Activated CD4-positive, alpha-beta T cell treated with anti-CD3 and anti-CD28 coated beads for 36 hours (primary cell): ENCODE measurements at regions not wholly inside any gene's neighbourhood (a gene's known extent, or its start where the extent isn't known, plus 50 kb on each side); places are given as distances from the start of the nearest gene placed in this dataset.
"Not testable (repeated sequence)": the region's sequence is repeated elsewhere in the genome, so short reads cannot be mapped to it uniquely, and the experiment has no call there.

Source experiments
- ATAC-seq: fragments of 200-7000 bp; cut with Tn5 transposase; one replicate; pipeline ENCODE4 v1.10.0; 2021; ENCODE audit warnings: mild to moderate bottlenecking, moderate library complexity
- CTCF ChIA-PET: fragments of 350-600 bp; sonication (Branson Sonifier 250); formaldehyde crosslinking; loops from one replicate; lab custom pipeline; 2021; ENCODE audit warnings: antibody characterized with exemption; lab: Charles Lee
- POLR2A ChIA-PET: fragments of 350-600 bp; sonication (Branson Sonifier 250); formaldehyde crosslinking; loops from one replicate; lab custom pipeline; 2021; ENCODE audit warnings: antibody characterized with exemption, inconsistent platforms; lab: Charles Lee
- DNase-seq: peaks from one replicate; pipeline ENCODE4 v3.0.0-alpha.2; 2020
- H3K27ac Mint-ChIP-seq: one replicate; pipeline ENCODE4 v1.8.0; 2021; ENCODE audit warnings: mixed read lengths
- H3K27me3 Mint-ChIP-seq: one replicate; pipeline ENCODE4 v1.8.0; 2021; ENCODE audit warnings: mixed read lengths
- H3K36me3 Mint-ChIP-seq: one replicate; pipeline ENCODE4 v1.8.0; 2021; ENCODE audit warnings: low read depth, mixed read lengths
- H3K4me1 Mint-ChIP-seq: one replicate; pipeline ENCODE4 v1.8.0; 2021; ENCODE audit warnings: mixed read lengths
- H3K4me3 Mint-ChIP-seq: one replicate; pipeline ENCODE4 v1.8.0; 2021; ENCODE audit warnings: mild to moderate bottlenecking, moderate library complexity, mixed read lengths
- H3K9me3 Mint-ChIP-seq: one replicate; pipeline ENCODE4 v1.8.0; 2021; ENCODE audit warnings: low read depth, mixed read lengths
- intact Hi-C, 2 experiments: fragments of 100-400 bp; cut with DNase I in 1 of 2; cut with micrococcal nuclease in 1 of 2; formaldehyde crosslinking; loops; one replicate each; pipeline versions ENCODE4 v1.14.2 to v1.15.1; 2022 to 2024; cut with DNase I, micrococcal nuclease

DNA sequence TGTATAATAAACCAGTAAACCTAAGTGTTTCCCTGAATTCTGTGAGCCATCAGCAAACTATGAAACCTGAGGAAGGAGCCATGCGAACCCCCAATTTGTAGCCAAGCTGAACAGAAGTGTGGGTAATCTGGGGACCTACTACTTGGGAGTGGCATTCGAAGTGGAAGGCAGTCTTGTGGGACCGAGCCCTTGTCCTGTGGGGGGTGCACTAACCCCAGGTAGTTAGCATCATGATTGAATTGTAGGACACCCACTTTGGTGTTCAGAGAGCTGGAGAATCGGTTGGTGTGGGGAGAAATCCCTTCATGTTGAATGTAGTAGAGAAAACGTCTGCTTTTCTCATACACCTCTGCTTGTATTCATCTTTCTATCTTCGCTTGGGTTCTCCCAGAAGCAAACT, 79.7 kb upstream of the CPHXL start:
- Mint-ChIP-seq H3K36me3 (no peaks in the 10 kb centered on the region), H3K4me1 (no peaks in the 10 kb centered on the region), H3K27ac (no peak overlapping the region), H3K4me3 (no peak overlapping the region), H3K9me3 (no peaks in the 10 kb centered on the region), H3K27me3 (peaks cover 18% of the 10 kb centered on the region)
- intact Hi-C loops: no loop called here
- DNase-seq (no peak), ATAC-seq (no peak)
- CTCF ChIA-PET: no interaction called here
- POLR2A ChIA-PET: no interaction called here

DNA sequence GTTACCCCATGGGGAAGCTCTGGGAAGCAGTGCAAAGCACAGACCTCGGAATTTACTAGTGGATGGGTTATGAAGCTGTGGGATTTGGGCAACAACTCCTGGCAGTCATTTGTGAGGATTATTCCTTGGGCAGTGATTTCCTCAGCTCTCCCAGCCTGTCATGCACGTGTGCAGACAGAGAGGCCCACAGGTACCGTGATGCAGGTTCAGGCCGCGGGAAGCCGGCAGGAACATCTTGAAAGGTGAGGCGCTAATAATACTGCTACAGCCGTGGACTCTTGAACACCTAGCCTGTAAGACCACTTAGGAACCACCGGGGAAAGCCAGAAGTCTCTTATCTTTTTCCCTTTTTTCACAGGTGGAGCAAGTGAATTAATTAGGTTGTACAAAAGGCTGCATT, 80.2 kb upstream of the CPHXL start:
- ATAC-seq (no peak), DNase-seq (no peak)
- H3K27me3 Mint-ChIP-seq: peaks cover 18% of the 10 kb centered on the region
- no peaks in the 10 kb centered on the region for H3K9me3 Mint-ChIP-seq
- H3K36me3 Mint-ChIP-seq: no peaks in the 10 kb centered on the region
- H3K27ac Mint-ChIP-seq: no peak overlapping the region
- POLR2A ChIA-PET: no interaction called here
- intact Hi-C loops: no loop called here
- H3K4me1 Mint-ChIP-seq: no peaks in the 10 kb centered on the region
- CTCF ChIA-PET: no interaction called here
- H3K4me3 Mint-ChIP-seq: no peak overlapping the region

DNA sequence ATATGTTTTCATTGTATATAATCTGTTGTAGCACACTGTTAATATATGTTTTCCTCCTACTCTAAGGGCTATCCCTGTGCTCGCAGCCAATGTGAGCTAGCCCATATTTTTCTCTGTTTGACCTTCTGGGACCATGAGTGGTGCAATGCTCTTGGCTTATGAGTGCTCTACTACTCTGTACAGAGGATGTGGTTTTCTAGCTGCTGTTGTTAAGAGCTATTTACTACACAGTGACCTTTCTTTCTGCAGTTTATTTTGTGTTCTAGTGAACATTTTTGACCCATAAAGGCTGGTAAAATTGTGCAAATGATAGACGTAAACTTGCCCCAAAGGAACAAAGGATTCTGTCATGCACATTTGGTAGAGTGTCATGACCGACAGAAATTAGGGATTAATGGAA, 84.1 kb upstream of the CPHXL start:
- POLR2A ChIA-PET: no interaction called here
- no peaks in the 10 kb centered on the region for H3K4me1 Mint-ChIP-seq
- no peak overlapping the region for H3K27ac Mint-ChIP-seq
- no peak for ATAC-seq
- intact Hi-C loops: no loop called here
- peaks cover 24% of the 10 kb centered on the region for H3K27me3 Mint-ChIP-seq
- CTCF ChIA-PET: no interaction called here
- no peaks in the 10 kb centered on the region for H3K9me3 Mint-ChIP-seq
- H3K4me3 Mint-ChIP-seq: no peak overlapping the region
- no peak for DNase-seq
- H3K36me3 Mint-ChIP-seq: no peaks in the 10 kb centered on the region

DNA sequence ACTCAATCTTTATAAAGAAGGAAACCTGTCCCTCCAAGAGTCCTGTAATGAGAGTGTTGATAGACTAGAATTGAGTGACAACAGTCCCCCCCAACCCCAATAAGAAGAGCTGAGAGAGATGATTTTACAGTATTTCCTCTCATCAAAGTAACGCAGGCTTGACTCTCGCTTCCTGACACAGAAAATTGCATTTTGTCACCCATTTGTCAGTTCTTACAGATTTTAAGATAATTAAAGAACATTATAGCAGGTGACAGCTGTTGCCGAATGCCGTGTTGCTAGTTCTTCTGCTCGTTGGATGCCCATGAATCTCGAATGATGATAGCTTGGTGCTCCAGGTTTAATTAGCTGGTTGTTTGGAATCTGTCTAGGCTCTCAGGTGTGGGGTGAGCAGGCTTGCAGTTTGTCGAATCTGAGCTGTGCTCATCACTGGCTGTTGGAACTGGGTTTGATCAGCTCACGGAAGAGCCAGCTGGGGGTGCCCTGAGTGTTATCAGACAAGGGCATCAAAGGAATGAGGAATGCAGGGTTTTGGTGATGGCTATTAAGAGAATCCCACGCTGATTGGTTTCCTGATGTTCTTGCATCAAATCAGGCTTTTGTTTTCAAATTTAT, 84.8 kb upstream of the CPHXL start:
- POLR2A ChIA-PET: no interaction called here
- intact Hi-C loops: no loop called here
- DNase-seq (no peak), ATAC-seq (no peak)
- Mint-ChIP-seq H3K36me3 (no peaks in the 10 kb centered on the region), H3K9me3 (no peaks in the 10 kb centered on the region), H3K27ac (no peak overlapping the region), H3K27me3 (peaks cover 21% of the 10 kb centered on the region), H3K4me1 (no peaks in the 10 kb centered on the region), H3K4me3 (no peak overlapping the region)
- CTCF ChIA-PET: no interaction called here

DNA sequence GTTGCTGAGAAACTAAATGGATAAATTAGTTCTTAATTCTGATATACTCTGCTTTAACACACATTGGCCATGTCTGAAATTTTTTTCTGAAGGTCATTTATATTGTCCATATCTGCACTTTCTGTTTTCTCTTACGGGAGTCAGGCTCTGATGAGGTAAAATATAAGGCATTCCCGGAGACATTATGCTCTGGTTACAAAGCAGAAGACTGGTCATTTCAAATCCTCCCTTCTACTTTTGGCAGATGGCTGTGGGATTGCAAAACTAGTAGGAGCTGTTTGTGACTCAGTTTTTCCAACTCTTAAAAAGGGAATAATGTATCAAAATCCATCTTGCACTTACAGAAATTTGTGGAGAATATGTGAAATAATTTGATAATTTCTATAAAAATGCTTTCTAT, 92.2 kb upstream of the CPHXL start:
- ATAC-seq (no peak), DNase-seq (no peak)
- H3K27me3 Mint-ChIP-seq: peaks cover 9% of the 10 kb centered on the region
- no peaks in the 10 kb centered on the region for H3K9me3 Mint-ChIP-seq
- H3K4me3 Mint-ChIP-seq: no peak overlapping the region
- H3K36me3 Mint-ChIP-seq: no peaks in the 10 kb centered on the region
- POLR2A ChIA-PET: no interaction called here
- no peak overlapping the region for H3K27ac Mint-ChIP-seq
- CTCF ChIA-PET: no interaction called here
- H3K4me1 Mint-ChIP-seq: no peaks in the 10 kb centered on the region
- intact Hi-C loops: no loop called here

DNA sequence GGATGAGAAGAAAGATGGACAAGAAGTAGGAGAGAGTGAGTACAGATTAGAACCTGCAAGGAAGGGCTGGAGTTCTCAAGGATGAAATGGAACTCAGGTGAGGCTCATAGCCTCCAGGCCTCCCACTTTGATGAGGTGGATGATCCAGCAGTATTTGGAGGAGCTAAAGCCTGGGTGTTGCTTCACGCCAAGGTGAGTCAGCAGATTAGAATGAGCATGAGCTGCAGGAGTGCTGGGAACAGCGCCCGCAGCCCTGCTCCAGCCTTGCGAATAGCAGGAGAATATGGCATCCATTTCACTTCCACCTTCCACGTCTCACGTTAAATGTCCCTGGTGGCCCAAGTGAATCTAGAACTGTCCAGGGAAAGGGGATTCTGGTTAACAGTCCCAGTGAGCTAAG, 94.4 kb upstream of the CPHXL start:
- POLR2A ChIA-PET: no interaction called here

DNA sequence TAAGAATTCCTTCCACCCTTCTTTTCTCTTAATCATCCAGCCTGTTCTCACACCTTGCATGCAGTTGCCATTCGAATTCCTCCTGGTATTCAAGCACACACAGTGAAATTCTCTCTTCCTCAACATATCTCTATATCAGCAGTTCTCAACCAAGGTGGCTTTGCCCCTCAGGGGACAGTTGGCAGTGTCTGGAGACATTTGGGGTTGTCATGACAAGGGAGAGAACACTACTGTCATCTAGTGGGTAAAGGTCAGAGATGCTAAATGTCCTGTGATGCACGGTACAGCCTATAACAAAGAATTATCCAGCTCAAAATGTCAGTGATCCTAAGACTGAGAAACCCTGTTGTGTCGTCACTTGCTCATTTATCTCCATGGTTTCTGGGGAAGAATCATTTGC, 94.8 kb upstream of the CPHXL start:
- DNase-seq (no peak), ATAC-seq (no peak)
- intact Hi-C loops: no loop called here
- CTCF ChIA-PET: interaction anchor here (0.7 kb wide), 1 partner anchor 176 kb away, joined by 3 read pairs; no protein-coding TSS in a partner anchor
- H3K4me3 Mint-ChIP-seq: no peak overlapping the region
- H3K9me3 Mint-ChIP-seq: no peaks in the 10 kb centered on the region
- no peak overlapping the region for H3K27ac Mint-ChIP-seq
- H3K36me3 Mint-ChIP-seq: no peaks in the 10 kb centered on the region
- POLR2A ChIA-PET: no interaction called here
- peaks cover 2% of the 10 kb centered on the region for H3K27me3 Mint-ChIP-seq
- no peaks in the 10 kb centered on the region for H3K4me1 Mint-ChIP-seq

More for the DNA sequence above, 94.4 kb upstream of the CPHXL start:
- no peaks in the 10 kb centered on the region for H3K4me1 Mint-ChIP-seq
- no peaks in the 10 kb centered on the region for H3K36me3 Mint-ChIP-seq
- intact Hi-C loops: no loop called here
- peaks cover 2% of the 10 kb centered on the region for H3K27me3 Mint-ChIP-seq
- DNase-seq: no peak
- no peak for ATAC-seq
- no peak overlapping the region for H3K4me3 Mint-ChIP-seq
- CTCF ChIA-PET: no interaction called here
- no peak overlapping the region for H3K27ac Mint-ChIP-seq
- H3K9me3 Mint-ChIP-seq: no peaks in the 10 kb centered on the region

DNA sequence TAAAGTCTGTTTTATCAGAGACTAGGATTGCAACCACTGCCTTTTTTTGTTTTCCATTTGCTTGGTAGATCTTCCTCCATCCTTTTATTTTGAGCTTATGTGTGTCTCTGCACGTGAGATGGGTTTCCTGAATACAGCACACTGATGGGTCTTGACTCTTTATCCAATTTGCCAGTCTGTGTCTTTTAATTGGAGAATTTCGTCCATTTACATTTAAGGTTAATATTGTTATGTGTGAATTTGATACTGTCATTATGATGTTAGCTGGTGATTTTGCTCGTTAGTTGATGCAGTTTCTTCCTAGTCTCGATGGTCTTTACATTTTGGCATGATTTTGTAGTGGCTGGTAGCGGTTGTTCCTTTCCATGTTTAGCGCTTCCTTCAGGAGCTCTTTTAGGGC, 99.5 kb upstream of the CPHXL start:
- DNase-seq, H3K27ac Mint-ChIP-seq, CTCF ChIA-PET, intact Hi-C loops, H3K4me1 Mint-ChIP-seq, H3K36me3 Mint-ChIP-seq, H3K27me3 Mint-ChIP-seq, POLR2A ChIA-PET, H3K9me3 Mint-ChIP-seq, H3K4me3 Mint-ChIP-seq, ATAC-seq: not testable (repeated sequence)

DNA sequence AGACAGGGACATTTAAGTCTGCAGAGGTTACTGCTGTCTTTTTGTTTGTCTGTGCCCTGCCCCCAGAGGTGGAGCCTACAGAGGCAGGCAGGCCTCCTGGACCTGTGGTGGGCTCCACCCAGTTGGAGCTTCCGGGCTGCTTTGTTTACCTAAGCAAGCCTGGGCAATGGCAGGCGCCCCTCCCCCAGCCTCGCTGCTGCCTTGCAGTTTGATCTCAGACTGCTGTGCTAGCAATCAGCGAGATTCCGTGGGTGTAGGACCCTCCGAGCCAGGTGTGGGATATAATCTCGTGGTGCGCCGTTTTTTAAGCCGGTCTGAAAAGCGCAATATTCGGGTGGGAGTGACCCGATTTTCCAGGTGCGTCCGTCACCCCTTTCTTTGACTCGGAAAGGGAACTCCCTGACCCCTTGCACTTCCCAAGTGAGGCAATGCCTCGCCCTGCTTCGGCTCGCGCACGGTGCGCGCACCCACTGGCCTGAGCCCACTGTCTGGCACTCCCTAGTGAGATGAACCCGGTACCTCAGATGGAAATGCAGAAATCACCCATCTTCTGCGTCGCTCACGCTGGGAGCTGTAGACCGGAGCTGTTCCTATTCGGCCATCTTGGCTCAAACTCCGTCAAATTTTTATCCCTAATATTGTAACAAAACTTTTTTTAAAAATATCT, 101.2 kb upstream of the CPHXL start:
- not testable (repeated sequence) for H3K27me3 Mint-ChIP-seq

DNA sequence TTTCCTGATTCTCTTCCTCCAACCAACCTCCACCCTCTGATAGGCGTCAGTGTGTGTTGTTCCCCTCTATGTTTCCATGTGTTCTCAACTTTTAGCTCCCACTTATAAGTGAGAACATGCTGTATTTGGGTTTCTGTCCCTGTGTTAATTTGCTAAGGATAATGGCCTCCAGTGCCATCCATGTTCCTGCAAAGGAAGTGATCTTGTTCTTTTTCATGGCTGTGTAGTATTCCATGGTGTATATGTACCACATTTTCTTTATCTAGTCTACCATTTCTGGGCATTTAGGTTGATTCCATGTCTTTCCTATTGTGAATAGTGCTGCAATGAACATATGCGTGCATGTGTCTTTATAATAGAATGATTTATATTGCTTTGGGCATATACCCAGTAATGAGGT, 107.1 kb upstream of the CPHXL start:
- H3K4me1 Mint-ChIP-seq, H3K27ac Mint-ChIP-seq, POLR2A ChIA-PET, H3K36me3 Mint-ChIP-seq, H3K4me3 Mint-ChIP-seq, ATAC-seq, DNase-seq, CTCF ChIA-PET, intact Hi-C loops: not testable (repeated sequence)
- Mint-ChIP-seq H3K27me3 (peaks cover 25% of the 10 kb centered on the region), H3K9me3 (peaks cover 25% of the 10 kb centered on the region)

More for the DNA sequence above, 101.2 kb upstream of the CPHXL start:
- H3K4me3 Mint-ChIP-seq, H3K36me3 Mint-ChIP-seq, intact Hi-C loops, ATAC-seq, H3K27ac Mint-ChIP-seq, H3K4me1 Mint-ChIP-seq, POLR2A ChIA-PET, DNase-seq, CTCF ChIA-PET: not testable (repeated sequence)
- H3K9me3 Mint-ChIP-seq: peaks cover 13% of the 10 kb centered on the region

DNA sequence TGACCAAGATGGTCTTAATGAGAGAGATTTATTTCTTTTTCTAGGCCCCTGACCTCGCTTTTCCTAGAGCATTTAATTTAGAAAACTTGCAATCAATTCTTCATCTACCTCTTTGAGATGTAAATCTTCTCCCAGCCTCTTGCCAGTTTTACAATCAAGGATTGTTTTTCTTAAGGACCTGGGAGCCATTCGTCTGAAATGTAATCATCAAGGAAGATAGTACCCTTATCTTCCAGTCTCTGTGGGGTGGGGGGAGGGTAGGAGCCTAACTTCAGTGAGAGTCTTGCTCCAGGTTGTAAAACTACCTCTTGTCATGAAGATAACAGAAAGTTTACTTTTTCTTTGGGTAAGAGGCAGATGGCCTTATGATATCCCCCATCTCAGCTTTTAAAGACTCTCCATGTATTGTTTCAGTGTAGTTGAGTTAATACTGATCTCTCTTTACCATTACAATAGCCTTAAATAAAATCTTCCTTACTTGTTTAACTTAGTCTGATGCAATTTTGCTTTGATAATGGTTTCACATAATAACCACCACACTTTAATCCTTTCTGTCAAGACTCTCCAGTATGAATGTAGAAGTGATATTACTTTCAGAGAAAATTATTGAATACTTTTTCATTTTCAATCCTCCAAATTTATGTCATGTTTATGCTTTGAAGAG, 110.2 kb upstream of the CPHXL start:
- POLR2A ChIA-PET: interaction anchor here (0.8 kb wide), 1 partner anchor 18 kb away, joined by 4 read pairs; no protein-coding TSS in a partner anchor
- H3K27ac Mint-ChIP-seq: no peak overlapping the region
- H3K4me3 Mint-ChIP-seq: no peak overlapping the region
- intact Hi-C loops: no loop called here
- H3K9me3 Mint-ChIP-seq: peaks cover 13% of the 10 kb centered on the region
- CTCF ChIA-PET: interaction anchor here (0.6 kb wide), 1 partner anchor 672 kb away, joined by 6 read pairs; no protein-coding TSS in a partner anchor
- DNase-seq (no peak), ATAC-seq (no peak)
- H3K36me3 Mint-ChIP-seq: no peaks in the 10 kb centered on the region
- H3K27me3 Mint-ChIP-seq: peaks cover 23% of the 10 kb centered on the region
- no peaks in the 10 kb centered on the region for H3K4me1 Mint-ChIP-seq

DNA sequence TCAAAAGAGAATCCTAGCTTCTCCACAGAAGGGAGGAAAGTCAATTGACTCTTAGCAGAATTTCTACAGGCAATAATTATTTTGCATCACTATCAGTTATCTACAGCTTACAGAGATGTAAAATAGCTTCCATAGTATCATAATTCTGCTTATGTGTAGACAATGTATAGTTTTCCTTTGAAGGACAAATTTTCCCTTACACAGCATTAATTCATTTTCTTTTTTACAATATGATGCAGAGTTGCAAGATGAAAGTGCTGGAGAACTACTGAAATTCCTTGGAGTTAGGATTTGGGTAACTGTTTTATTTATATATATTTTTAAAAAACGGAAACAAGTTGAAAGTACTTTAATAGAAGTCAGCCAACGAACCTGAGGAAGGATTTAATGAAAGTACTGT, 111.0 kb upstream of the CPHXL start:
- DNase-seq (no peak), ATAC-seq (no peak)
- no peak overlapping the region for H3K27ac Mint-ChIP-seq
- ChIA-PET CTCF (interaction anchor here (0.6 kb wide), 1 partner anchor 673 kb away, joined by 6 read pairs; no protein-coding TSS in a partner anchor), POLR2A (interaction anchor here (0.8 kb wide), 1 partner anchor 17 kb away, joined by 4 read pairs; no protein-coding TSS in a partner anchor)
- no peaks in the 10 kb centered on the region for H3K36me3 Mint-ChIP-seq
- H3K4me1 Mint-ChIP-seq: no peaks in the 10 kb centered on the region
- no peak overlapping the region for H3K4me3 Mint-ChIP-seq
- H3K9me3 Mint-ChIP-seq: peaks cover 13% of the 10 kb centered on the region
- intact Hi-C loops: no loop called here
- H3K27me3 Mint-ChIP-seq: peaks cover 24% of the 10 kb centered on the region
